Astrocyte (in vitro differentiated cells and primary cell): ENCODE measurements at regions not wholly inside any gene's neighbourhood (a gene's known extent, or its start where the extent isn't known, plus 50 kb on each side); places are given as distances from the start of the nearest gene placed in this dataset.

Source experiments
- DNase-seq: peaks from one replicate; pipeline ENCODE4 v3.0.0-alpha.2; 2010; ENCODE audit warnings: low read depth
- FAIRE-seq: peaks from 2 replicates; lab custom pipeline; 2011; peaks lifted over from hg19 to GRCh38; lab: Jason Lieb, UNC
- H2AFZ ChIP-seq: 2 replicates; pipeline ENCODE4 v1.6.0; 2012; ENCODE audit warnings: low read depth, low read length, inconsistent platforms
- H3K27ac ChIP-seq: 2 replicates; pipeline ENCODE4 v1.5.1; 2011; ENCODE audit warnings: low read depth, low read length, inconsistent platforms
- H3K27me3 ChIP-seq: 2 replicates; pipeline ENCODE4 v1.6.0; 2011; ENCODE audit warnings: low read length, inconsistent platforms; ENCODE audit not compliant: insufficient read depth
- H3K36me3 ChIP-seq: 2 replicates; pipeline ENCODE4 v1.5.1; 2011; ENCODE audit warnings: low read length, inconsistent platforms; ENCODE audit not compliant: insufficient read depth
- H3K4me1 ChIP-seq: 2 replicates; pipeline ENCODE4 v1.5.1; 2011; ENCODE audit warnings: low read length, inconsistent platforms; ENCODE audit not compliant: insufficient read depth
- H3K4me2 ChIP-seq: 2 replicates; pipeline ENCODE4 v1.6.0; 2012; ENCODE audit warnings: low read length, inconsistent platforms
- H3K4me3 ChIP-seq: 2 replicates; pipeline ENCODE4 v1.5.1; 2011; ENCODE audit warnings: low read depth, mild to moderate bottlenecking, low read length, inconsistent platforms; ENCODE audit not compliant: insufficient read depth
- H3K79me2 ChIP-seq: 2 replicates; pipeline ENCODE4 v1.6.0; 2012; ENCODE audit warnings: mild to moderate bottlenecking, low read length, inconsistent platforms; ENCODE audit not compliant: insufficient read depth
- H3K9ac ChIP-seq: 2 replicates; pipeline ENCODE4 v1.6.0; 2012; ENCODE audit warnings: mild to moderate bottlenecking, low read length, inconsistent platforms
- H3K9me3 ChIP-seq: 2 replicates; pipeline ENCODE4 v1.5.1; 2012; ENCODE audit warnings: low read depth, mild to moderate bottlenecking, low read length, inconsistent platforms; ENCODE audit not compliant: insufficient read depth
- H4K20me1 ChIP-seq: 2 replicates; pipeline ENCODE4 v1.6.0; 2012; ENCODE audit warnings: low read length, inconsistent platforms; ENCODE audit not compliant: insufficient read depth
- H3K27ac Mint-ChIP-seq: one replicate; pipeline ENCODE4 v1.8.0; 2021; ENCODE audit warnings: mild to moderate bottlenecking, mixed read lengths; ENCODE audit not compliant: unreplicated experiment
- H3K27me3 Mint-ChIP-seq: one replicate; pipeline ENCODE4 v1.8.0; 2021; ENCODE audit warnings: low read depth, mixed read lengths; ENCODE audit not compliant: unreplicated experiment
- H3K36me3 Mint-ChIP-seq: one replicate; pipeline ENCODE4 v1.8.0; 2021; ENCODE audit warnings: low read depth, mixed read lengths; ENCODE audit not compliant: unreplicated experiment
- H3K4me1 Mint-ChIP-seq: one replicate; pipeline ENCODE4 v1.8.0; 2021; ENCODE audit warnings: low read depth, mixed read lengths; ENCODE audit not compliant: unreplicated experiment
- H3K4me3 Mint-ChIP-seq: one replicate; pipeline ENCODE4 v1.8.0; 2021; ENCODE audit warnings: mild to moderate bottlenecking, moderate library complexity, mixed read lengths; ENCODE audit not compliant: unreplicated experiment
- H3K9me3 Mint-ChIP-seq: one replicate; pipeline ENCODE4 v1.8.0; 2021; ENCODE audit warnings: mild to moderate bottlenecking, mixed read lengths; ENCODE audit not compliant: unreplicated experiment
- EZH2 ChIP-seq: IDR thresholded peaks from 2 replicates; pipeline ENCODE4 v1.6.1; 2012; ENCODE audit warnings: mild to moderate bottlenecking, low read length, inconsistent platforms; ENCODE audit not compliant: insufficient read depth
- TF ChIP-seq, protein P1 (sequence below): IDR thresholded peaks from 2 replicates; pipeline ENCODE4 v1.5.1; 2011; ENCODE audit warnings: low read depth, mild to moderate bottlenecking, inconsistent platforms, low read length, moderate library complexity; ENCODE audit not compliant: insufficient read depth

DNA sequence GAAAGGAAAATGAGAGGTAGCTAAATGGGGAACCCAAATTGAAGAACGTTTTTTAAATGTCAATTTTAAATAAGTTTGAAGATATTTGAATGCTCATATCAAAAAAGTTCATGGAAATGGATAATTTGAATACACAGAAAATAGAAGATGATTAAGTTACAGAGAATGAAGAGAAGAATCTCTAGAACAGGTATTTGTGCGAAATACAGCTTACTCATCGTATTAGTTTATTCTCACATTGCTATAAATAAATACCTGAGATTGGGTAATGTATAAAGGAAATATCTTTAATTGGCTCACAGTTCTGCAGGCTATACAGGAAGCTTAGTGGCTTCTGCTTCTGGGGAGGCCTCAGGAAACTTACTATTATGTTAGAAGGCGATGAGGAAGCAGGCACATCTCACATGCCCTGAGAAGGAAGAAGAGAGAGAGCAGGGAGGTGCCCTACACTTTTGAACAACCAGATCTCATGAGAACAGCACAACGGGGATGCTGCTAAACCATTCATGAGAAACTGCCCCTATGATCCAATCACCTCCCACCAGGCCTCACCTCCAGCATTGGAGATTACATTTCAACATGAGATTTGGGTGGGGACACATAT is 89.7 kb upstream of the DTNA start:
- Histone ChIP-seq H3K4me1 (no peaks in the 10 kb centered on the region), H3K4me3 (no peak overlapping the region), H3K9ac (no peak overlapping the region), H3K27ac (no peak overlapping the region), H3K9me3 (no peaks in the 10 kb centered on the region), H3K4me2 (no peak overlapping the region), H4K20me1 (no peaks in the 10 kb centered on the region), H2AFZ (no peak overlapping the region), H3K27me3 (no peaks in the 10 kb centered on the region), H3K36me3 (no peaks in the 10 kb centered on the region), H3K79me2 (no peaks in the 10 kb centered on the region)
- Mint-ChIP-seq H3K27ac (no peak overlapping the region), H3K36me3 (peaks cover 3% of the 10 kb centered on the region), H3K4me3 (no peak overlapping the region), H3K4me1 (no peaks in the 10 kb centered on the region), H3K9me3 (peaks cover 9% of the 10 kb centered on the region), H3K27me3 (no peaks in the 10 kb centered on the region)
- FAIRE-seq = no peak
- DNase-seq = no peak
- TF ChIP-seq EZH2 = no peak
- TF ChIP-seq, protein P1, sequence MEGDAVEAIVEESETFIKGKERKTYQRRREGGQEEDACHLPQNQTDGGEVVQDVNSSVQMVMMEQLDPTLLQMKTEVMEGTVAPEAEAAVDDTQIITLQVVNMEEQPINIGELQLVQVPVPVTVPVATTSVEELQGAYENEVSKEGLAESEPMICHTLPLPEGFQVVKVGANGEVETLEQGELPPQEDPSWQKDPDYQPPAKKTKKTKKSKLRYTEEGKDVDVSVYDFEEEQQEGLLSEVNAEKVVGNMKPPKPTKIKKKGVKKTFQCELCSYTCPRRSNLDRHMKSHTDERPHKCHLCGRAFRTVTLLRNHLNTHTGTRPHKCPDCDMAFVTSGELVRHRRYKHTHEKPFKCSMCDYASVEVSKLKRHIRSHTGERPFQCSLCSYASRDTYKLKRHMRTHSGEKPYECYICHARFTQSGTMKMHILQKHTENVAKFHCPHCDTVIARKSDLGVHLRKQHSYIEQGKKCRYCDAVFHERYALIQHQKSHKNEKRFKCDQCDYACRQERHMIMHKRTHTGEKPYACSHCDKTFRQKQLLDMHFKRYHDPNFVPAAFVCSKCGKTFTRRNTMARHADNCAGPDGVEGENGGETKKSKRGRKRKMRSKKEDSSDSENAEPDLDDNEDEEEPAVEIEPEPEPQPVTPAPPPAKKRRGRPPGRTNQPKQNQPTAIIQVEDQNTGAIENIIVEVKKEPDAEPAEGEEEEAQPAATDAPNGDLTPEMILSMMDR = no peak

DNA sequence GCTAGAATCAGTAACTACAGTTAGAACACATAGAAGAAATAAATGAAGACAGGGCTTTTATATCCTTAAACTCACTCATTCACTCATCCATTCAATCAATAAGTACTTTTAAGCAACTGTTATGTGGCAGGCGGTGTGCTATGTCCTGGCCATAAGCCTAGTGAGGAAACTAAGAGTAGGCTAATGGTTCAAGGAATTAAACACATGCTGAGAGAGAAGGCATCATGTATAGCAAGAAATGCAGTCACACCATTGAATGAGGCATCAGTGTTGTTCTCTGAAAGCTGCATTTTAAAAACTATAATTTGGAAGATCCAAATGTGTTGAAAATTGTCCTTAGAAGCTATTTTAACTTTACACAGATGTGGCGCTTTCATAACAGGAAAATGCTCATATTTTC is 86.5 kb upstream of the DTNA start:
- H3K27ac Mint-ChIP-seq = no peak overlapping the region
- H3K27me3 Mint-ChIP-seq = no peaks in the 10 kb centered on the region
- no peaks in the 10 kb centered on the region for H3K4me1 Mint-ChIP-seq
- Histone ChIP-seq H2AFZ (no peak overlapping the region), H3K4me2 (no peak overlapping the region), H3K9me3 (no peaks in the 10 kb centered on the region), H3K27me3 (no peaks in the 10 kb centered on the region), H3K4me3 (no peak overlapping the region), H3K27ac (no peak overlapping the region), H4K20me1 (no peaks in the 10 kb centered on the region), H3K4me1 (no peaks in the 10 kb centered on the region), H3K79me2 (no peaks in the 10 kb centered on the region), H3K9ac (no peak overlapping the region), H3K36me3 (no peaks in the 10 kb centered on the region)
- no peak overlapping the region for H3K4me3 Mint-ChIP-seq
- DNase-seq (no peak), FAIRE-seq (no peak)
- peaks cover 6% of the 10 kb centered on the region for H3K9me3 Mint-ChIP-seq
- TF ChIP-seq EZH2 = no peak
- TF ChIP-seq, protein P1 = no peak
- H3K36me3 Mint-ChIP-seq = peaks cover 3% of the 10 kb centered on the region

DNA sequence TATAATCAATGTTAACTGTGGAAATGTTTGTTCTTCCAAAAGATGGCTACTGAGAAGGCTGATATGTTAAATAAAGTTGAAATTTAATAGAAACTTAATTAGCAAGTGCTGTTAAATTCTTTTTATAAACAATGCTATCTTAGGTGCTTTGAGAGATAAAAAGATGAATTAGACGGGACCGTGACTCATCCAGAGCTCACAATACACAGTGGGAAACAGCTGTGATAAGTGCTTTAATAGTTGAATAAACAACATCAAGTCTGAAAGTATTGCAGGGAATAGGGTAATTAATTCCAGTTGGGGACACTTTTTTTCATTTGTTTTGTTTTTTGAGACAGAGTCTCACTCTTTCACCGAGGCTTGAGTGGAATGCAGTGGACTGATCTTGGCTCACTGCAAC is 85.5 kb upstream of the DTNA start:
- no peak overlapping the region for H2AFZ ChIP-seq
- H3K27me3 Mint-ChIP-seq = no peaks in the 10 kb centered on the region
- H3K27ac Mint-ChIP-seq = no peak overlapping the region
- no peak overlapping the region for H3K4me3 Mint-ChIP-seq
- H3K4me1 Mint-ChIP-seq = no peaks in the 10 kb centered on the region
- no peak overlapping the region for H3K4me3 ChIP-seq
- H3K27ac ChIP-seq = no peak overlapping the region
- DNase-seq (peak; percentile 26), FAIRE-seq (no peak)
- H3K36me3 Mint-ChIP-seq = peaks cover 3% of the 10 kb centered on the region
- no peaks in the 10 kb centered on the region for H3K79me2 ChIP-seq
- no peak overlapping the region for H3K9ac ChIP-seq
- H4K20me1 ChIP-seq = no peaks in the 10 kb centered on the region
- peaks cover 6% of the 10 kb centered on the region for H3K9me3 Mint-ChIP-seq
- H3K36me3 ChIP-seq = no peaks in the 10 kb centered on the region
- no peaks in the 10 kb centered on the region for H3K27me3 ChIP-seq
- H3K4me2 ChIP-seq = no peak overlapping the region
- TF ChIP-seq EZH2 = no peak
- TF ChIP-seq, protein P1 = no peak
- H3K4me1 ChIP-seq = no peaks in the 10 kb centered on the region
- no peaks in the 10 kb centered on the region for H3K9me3 ChIP-seq
